GM04504 (cell line): ENCODE measurements at regions not wholly inside any gene's neighbourhood (a gene's known extent, or its start where the extent isn't known, plus 50 kb on each side); places are given as distances from the start of the nearest gene placed in this dataset.

Source experiments
- DNase-seq: peaks from one replicate; pipeline ENCODE4 v3.0.0-alpha.2; 2012; ENCODE audit warnings: low read depth

DNA sequence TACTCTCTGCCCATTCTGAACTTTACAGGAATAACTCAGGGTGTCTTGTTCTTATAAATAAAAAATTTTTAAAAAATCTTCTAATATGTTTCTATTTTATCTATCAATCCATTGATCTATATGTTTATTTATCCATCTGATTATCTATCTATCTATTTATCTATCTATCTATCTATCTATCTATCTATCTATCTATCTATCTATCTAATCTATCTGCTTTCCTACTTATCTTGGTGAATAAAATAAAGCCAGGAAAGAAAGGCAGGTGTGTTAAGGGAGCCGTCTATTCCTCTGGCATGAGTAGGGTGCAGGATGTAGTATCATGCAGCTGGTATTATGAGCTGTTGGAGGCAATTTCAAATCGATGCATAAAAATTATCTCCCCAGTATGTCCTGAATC lies 153.0 kb downstream of the FOXA2 start:
- no peak for DNase-seq

DNA sequence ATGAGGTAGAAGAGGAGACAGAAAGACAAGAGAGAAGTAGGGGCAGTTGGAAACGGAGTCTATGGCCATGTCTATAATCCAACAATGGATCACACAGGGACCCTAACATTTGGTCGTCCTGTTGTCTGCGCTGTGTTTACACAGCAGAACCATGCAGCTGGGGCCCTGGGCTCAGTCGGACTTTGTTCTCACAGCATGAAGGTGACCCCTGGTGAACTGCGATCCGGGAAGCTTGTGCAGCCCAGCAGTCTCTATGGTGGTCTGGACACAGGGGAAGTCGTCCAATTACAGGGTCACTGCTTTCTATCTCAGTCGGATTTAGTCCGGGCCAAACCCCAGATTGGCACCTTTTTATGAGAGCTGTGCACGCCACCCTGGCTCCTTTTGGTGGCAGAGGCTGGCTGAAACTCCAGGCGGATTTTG lies 153.6 kb downstream of the FOXA2 start:
- no peak for DNase-seq

DNA sequence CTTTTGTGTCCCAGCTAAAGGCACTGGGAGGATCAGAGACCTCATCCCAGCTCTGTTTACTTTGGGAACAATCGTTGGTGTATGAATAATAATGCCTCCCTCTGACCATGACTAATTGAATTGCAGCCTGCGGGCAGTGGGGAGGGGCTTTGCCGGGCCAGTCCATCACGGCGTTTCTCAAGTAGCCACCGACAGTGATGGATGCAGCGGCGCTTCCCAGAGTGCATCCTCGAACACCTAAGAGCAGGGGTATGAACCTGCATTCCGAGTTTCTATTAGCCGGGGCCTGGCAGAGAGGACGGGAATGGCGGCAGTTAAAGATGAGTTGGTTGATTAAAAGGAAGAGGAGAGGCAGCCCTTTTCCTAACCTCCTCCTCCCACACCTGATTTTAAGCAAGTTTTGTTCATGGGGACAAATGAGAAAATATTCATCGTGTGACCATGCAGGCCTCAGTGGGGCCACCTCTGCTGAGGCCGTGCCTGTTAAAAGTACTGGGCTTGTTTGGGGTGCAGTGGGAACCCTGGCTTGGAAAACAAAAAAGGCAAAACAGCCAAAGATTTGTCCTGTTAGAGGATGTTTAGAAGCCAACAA lies 154.1 kb downstream of the FOXA2 start:
- DNase-seq: no peak

DNA sequence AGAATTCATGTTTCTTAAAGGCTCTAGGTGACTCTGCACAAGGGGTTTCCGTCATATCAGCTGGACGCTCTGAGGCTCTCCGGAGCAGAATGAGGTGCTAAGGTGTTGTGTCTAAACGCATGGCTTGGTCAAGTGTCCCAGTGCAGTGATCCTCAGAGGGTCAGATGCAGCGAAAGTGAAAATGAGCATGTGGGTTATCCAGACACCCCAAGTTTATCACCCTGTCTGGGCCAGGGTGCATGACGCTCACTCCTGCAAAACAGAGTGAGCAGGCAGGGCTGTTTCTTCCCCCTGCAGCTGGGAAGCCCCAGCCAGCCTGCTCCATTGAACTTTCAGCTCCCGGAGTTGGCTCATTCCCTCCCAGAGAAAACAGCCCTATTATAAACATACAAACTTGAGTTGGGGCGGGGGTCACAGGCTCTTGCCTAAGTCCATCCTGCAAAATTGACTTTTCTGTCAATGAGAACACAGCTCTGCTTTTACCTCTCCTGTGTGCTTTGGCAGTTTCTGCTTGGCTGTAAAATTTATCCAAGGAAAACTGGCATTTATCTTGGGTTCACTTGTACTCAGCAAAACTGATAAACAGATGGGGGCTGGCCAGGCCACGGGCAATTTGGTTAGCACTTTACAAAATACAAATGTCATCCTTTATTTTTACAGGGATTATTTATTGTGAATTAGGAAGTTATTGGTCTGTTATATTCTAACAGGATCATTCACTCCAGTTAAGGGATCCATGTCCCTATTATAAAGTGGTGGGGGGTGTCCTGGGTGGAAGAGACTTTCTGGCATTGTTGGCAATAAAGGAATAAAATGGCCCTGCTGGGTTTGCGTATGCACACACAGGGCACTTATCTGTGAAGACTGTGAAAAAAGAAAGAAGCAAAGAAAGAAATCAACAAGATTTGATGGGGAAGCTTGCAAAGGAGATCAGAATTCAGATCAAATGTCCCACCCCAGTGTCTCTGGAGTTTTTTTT lies 154.9 kb downstream of the FOXA2 start:
- DNase-seq: no peak

DNA sequence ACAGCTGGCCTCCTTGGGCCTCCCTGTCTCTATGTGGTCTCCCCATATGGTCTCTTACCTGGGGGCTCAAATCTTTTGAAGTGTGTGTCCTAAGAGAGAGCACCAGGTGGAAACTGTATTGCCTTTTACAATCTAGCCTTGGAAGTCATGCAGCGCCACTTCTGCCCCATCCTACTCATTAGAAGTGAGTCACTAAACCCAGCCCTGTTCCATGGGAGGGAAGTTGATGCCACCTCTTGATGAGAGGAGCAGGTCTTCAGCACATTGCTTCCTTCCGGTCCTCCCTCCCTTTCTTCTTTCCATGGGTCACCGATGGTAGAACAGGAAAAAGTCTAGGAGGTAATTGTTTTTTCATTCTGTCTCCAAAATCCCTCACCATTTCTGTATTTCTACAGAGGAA lies 156.3 kb downstream of the FOXA2 start:
- DNase-seq: no peak

DNA sequence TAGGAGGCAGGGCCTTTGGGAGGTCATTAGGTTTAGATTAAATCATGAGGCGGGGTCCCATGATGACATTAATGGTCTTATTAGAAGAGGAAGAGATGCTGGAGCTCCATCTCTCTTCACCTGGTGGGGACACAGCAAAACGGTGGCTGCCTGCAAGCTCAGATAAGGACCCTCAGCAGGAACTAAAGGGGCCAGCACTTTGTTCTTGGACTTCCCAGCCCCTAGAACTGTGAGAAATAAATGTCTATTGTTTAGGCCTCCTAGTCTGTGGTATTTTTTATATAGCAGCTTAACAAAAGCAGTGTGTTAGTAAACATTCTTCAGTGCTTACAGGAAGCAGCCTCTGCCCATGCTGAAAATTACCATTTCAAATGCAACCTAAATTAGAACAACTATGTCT lies 157.6 kb downstream of the FOXA2 start:
- DNase-seq: no peak

DNA sequence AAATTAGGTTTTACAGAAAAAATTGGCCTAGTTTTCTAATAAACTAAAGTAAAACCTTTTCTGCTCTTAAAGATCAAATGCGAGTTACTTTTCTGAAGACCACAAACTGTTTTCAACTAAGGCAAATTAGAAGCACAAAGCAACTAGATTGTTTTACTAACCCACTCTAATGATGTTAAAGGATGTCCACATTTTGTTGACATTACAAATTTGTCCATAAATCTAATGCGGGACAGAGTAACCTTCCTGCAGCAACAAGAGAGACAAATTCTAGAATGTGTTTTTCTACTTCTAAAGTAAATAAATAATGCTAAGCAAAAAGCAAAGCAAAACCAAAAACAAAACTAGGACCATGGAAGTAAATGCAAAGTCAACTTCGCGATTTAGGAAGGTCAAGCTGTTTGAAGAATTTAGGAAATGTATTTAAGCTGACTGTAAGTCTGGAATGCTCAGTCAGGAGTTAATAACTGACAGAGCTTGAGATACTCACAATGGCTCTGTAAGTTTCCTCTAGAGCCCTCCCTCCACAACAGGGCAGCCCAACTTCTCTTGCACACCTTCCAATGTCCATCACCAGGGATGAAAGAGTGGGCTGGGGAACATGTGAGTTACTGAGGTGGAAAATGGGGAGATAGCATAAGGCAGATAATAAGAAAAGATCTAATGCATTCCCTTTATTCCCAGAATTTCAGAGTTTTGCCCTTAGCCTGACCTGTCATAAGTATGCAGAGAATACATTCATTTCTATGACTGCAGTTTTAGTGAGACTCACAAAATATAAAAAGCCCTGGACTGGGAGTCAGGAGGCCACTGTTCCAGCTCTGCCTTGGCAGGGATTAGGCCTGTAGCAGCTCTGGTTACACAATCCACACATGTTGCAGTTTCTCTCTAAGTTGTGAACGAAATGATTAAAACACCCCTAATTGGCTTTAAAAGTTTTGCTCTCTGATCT lies 158.8 kb downstream of the FOXA2 start:
- DNase-seq: no peak

DNA sequence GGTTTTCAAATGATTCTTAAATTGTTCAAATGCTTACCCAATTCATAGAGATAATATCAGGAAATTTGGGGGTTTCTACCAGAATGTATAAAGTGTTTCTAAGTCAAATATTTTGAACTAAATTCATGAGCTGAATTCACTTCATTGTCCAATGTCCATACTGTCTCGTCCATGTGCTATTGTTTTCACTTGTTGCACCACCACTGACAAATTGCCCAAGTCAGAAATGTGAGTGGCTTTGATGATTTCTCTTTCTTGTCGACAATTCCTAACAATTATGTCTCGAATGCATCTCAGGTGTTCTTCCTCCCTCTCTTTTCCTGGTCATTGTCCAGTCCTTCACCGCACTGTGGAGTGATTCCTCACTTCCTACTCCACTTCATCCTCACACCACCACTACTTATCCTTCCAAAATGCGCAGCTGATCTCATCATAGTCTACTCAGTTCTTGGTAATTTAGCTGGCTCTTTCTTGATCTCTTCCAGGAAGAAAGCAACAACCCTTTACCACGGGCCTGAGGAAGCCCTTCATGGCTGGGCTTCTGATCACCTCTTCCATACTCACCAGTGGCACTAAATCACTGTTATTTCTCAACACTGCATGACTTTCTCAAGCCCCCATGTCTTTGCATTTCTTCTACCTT lies 161.1 kb downstream of the FOXA2 start:
- no peak for DNase-seq

DNA sequence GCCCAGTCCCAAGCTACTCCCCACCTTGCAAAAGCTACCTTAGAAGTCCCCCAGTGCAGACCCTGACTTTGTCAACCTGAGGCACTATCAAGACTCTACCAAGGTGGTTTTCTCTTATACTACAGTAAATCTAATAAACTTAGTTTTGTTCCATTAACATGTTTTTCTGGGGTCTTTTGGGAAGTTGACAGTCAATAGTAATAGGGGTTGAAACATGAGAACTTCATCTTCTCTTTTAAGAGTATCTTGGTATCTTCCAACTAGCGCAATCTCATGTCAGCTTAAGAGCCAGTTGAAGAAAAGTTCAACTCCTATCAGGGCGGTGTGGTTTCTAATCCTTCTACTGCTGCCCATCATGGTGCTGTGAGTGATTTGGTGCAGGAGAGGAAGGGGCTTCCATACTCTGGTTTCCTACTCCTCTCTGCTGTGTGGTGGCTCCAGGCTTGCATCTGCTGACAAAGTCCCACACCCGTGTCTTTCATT lies 164.2 kb downstream of the FOXA2 start:
- DNase-seq: no peak

DNA sequence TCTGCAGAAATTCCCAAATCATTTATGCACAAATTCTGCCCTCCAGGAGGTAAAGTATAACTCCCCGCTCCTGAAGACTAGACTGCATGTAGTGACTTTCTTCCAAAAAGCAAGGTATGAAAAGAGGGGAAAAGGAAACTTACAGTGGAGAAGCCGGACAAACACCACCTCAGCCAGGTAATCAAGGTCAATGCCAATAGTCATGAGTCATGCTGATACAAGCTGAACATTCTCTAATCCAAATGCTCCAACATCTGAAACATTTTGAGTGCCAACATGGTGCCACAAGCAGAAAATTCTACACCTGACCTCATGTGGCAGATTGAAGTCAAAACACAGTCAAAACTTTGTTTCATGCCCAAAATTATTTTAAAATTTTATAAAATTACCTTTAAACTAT lies 165.6 kb downstream of the FOXA2 start:
- DNase-seq: no peak

DNA sequence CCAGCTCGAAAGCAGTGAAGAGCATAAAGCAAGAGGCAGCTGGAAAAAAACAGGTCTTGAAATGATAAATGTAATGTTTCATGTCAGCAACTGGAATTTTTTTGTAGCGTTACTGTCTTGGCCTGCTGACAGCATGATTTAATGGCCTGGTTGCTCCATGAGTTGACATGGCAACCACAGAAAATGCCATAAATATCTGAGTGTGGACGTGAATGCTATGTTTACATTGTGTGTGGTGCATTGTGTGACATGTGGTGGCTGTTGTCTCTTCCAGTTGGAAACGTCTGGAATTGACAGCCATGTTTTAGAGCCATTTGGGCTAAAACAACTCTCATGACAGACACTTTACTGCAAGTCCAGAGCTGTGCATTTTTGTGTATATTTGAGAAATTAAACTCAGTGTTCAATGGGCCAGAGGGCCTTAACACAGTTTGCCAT lies 170.0 kb downstream of the FOXA2 start:
- no peak for DNase-seq

DNA sequence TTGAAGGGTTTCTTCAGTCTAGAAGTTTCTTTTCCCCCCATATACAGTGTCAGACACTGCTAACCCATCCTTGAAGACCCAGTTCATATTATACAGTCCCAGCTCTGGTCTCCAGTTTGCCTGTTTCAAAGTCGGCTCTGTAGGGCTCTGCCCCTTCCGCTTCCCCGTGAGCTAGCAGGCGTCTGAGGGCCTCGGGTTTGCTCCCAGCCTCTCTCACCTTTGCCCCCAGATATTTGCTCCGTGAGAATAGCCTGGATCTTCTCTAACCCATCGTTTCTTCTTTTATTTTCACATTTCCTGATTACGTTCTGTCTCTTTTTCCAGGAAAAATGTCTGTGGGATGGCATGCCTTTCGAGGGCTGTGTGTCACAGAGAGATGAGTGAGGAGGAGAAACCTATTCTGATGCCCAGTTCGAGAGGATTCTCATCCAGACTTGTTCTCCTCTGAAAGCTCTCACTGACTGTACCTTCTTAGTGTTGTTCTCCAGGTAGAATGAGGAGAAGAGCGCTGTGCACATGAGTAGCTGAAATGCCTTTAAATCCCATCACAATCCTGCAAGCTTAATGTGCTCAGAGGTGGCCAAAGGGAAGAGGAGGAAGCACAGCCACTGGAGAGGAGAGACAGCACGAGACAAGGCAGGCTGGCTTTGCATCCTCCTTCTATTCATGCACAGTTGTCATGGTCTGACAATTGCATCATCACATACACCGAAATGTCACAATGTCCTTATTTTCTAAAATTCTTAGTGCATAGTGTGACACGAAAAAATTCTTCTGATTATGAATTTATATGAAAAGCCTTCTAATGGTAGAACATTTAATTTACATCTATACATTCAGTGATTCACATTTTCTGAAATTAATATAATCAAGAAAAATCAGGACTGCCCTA lies 171.1 kb downstream of the FOXA2 start:
- DNase-seq: no peak

DNA sequence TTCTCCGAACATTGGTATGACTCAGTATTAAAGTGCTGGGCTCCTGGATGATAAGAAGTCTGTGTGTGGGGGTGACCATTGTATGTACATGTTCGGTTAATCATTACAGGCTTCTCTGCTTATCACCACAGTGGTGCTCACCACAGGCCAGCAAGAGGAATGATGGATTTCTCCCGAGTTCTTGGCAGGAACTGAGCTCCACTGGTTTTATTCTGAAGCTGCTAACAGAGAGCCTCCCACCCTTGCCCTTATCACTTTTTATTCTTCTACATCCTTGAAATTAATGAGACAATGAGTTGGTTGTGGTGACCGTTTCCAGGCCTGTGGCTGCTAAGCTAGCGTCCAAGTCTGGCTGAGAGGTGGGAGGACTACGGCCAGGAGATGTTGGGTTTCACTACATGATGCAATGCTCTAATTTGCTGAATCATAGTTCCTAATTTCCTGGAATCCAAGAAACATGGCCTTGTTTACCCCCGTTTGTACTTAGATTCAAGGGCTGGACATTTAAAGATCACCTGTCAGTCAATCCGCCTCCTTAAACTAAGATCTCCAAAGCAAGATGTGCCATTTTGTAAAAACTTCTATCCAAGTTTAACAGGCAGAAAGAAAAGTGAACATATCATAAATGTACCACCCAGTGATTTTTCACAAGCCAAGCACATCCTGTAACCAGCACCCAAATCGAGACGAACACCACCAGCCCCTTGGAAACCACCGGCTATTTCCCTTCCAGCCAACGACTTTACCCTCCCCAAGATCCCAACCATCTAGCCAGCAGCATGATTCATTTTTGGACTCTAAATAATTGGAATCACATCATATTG lies 172.5 kb downstream of the FOXA2 start:
- no peak for DNase-seq

DNA sequence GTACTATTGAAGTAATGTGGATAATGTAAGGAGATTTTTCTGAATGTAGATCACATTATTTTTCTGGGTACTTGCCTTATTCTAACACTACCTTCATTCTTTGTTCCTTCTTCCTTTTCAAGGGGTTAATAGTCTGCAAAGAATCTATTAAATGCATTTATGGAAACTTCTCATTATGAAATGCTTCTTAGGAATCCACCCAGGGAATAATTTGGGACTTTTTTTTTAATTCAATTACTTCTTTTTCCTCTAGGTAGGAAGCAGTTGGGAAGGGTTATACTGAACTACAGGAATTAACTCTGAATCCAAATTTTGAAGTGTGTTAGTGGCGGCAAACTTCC lies 173.1 kb downstream of the FOXA2 start:
- DNase-seq: no peak

DNA sequence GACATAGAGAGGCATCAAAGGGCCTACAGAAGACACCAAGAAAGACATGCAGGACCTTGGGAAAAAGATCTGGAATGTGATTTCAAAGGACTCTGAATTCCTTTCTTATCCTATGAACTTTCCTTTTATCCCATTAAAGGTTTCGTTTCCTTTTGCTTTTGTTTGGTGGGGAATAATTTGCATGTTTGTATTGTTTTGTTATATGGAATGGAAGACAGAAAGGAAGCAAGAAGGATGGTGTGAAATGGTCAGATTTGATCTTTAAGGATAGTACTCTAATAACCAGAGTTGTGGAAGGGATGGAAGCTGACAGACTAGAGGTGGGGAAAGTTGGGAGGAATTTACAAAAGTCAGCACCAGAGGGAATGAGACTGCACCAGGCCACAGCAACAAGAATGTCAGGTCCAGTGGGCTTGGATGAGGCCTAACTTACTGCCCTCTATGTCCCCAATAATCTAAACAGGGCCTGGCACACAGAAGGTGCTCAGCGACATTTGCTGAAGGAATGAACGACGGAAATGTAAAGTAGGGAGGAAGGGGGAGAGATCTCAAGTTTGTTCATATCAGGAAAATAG lies 173.7 kb downstream of the FOXA2 start:
- DNase-seq: no peak

DNA sequence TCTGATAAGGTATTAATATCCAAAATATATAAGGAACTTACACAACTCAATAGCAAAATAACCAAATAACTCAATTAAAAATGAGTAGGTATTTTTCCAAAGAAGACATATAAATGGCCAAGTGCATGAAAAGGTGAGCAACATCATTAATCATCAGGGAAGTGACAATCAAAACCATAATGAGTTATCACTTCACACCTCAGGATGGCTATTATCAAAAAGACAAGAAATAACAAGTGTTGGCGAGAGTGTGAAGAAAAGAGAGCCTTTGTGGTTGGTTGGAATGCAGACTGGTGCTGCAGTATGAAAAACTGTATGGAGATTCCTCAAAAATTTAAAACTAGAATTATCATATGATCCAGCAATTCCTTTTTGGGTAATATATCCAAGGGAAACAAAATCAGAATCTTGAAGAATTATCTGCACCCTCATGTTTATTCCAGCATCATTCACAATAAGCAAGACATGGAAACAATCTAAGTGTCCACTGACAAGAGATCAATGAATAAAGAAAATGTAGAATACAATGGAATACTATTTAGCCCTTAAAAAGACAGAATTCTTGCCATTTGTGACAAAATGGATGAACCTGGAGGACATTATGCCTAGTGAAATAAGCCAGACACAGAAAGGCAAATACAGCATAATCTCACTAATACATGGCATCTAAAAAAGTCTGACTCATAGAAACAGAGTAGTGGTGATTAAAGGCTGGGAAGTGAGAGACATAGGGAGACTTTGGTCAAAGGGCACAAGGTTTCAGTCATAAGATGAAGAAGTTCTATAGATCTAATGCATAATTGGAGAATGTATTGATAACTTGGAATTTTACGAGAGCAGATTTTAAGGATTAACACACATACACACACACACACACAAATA lies 175.6 kb downstream of the FOXA2 start:
- DNase-seq: no peak

DNA sequence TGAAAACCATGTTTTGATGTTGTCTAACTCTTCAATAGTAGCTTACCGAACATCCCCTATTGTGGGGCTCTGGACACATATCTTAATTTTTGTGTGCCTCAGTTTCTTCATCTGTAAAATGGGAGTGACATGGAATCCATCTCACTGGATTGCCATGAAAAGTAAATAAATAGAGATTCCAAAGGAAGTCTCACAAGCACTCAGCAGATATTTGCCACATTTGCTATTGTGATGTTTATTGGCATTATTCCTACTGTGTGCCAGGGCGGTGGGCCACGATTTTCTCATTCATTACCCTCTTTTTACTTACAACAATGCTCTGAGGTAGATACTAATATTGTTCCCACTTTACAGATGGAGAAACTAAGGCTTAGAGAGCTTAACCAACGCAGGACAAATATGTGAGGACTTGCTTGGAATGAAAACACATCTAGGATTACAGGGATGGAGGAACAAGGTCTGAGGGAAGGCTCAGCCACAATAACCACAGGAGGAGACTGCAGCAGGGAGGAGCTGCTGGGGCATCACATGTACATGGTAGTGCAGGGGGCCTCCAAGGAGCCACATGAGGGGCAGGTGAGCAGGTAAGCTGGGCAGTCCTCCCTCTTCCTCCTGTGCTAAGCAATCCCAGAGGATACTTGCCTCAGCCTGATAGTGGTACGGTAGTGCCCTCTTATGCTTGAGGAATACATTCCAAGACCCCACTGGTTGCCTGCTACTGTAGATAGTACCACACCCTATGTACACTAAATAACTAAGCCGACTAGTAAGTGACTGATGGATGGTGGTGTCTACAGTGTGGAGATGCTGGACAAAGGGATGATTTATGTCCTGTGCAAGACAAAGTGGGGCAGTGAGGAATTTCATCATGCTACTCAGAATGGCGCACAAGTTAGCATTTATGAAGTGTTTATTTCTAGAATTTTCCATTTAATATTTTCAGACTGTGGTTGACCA lies 176.9 kb downstream of the FOXA2 start:
- no peak for DNase-seq
